ENCODE measurements at regions not wholly inside any gene's neighbourhood (a gene's known extent, or its start where the extent isn't known, plus 50 kb on each side); places are given as distances from the start of the nearest gene placed in this dataset.

GRCh38 chr10:112873541-112873940 lies 76.5 kb upstream of the TCF7L2 start:
- H3K4me1 ChIP-seq (ENCODE audit: control insufficient read depth in 1 of 2, insufficient read depth in 2 of 2, low read length in 2 of 2): peaks cover 12 to 19% of the 10 kb centered on the region in 2 donors
- Mint-ChIP-seq H3K9me3 (peaks cover 2 to 16% (median 9%) of the 10 kb centered on the region in 7 donors), H3K27me3 (ENCODE audit: low read depth in 3 of 3) (peaks cover 1 to 10% (median 4%) of the 10 kb centered on the region in 3 donors), H3K4me1 (peaks cover 20% of the 10 kb centered on the region), H3K4me3 (no peak overlapping the region), H3K36me3 (no peaks in the 10 kb centered on the region), H3K27ac (peak overlapping the region in 1 of 7 donors; percentile 10)
- peaks cover 0 to 6% of the 10 kb centered on the region in 2 donors for H3K9me3 ChIP-seq (replicated peaks in 1 of 2; ENCODE audit: control insufficient read depth in 1 of 2, insufficient read depth in 1 of 2, low read length in 2 of 2)
- H3K9ac ChIP-seq (ENCODE audit: insufficient read depth, low read length, poor library complexity, severe bottlenecking): no peak overlapping the region
- H4K20me1 ChIP-seq (ENCODE audit: insufficient read depth, low read length): no peaks in the 10 kb centered on the region
- TF ChIP-seq, protein P1, sequence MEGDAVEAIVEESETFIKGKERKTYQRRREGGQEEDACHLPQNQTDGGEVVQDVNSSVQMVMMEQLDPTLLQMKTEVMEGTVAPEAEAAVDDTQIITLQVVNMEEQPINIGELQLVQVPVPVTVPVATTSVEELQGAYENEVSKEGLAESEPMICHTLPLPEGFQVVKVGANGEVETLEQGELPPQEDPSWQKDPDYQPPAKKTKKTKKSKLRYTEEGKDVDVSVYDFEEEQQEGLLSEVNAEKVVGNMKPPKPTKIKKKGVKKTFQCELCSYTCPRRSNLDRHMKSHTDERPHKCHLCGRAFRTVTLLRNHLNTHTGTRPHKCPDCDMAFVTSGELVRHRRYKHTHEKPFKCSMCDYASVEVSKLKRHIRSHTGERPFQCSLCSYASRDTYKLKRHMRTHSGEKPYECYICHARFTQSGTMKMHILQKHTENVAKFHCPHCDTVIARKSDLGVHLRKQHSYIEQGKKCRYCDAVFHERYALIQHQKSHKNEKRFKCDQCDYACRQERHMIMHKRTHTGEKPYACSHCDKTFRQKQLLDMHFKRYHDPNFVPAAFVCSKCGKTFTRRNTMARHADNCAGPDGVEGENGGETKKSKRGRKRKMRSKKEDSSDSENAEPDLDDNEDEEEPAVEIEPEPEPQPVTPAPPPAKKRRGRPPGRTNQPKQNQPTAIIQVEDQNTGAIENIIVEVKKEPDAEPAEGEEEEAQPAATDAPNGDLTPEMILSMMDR (IDR thresholded peaks at IDR 0.05): no peak
- intact Hi-C loops (cut with micrococcal nuclease): no loop called here
- H3K79me2 ChIP-seq (ENCODE audit: insufficient read depth, low read length): no peaks in the 10 kb centered on the region
- DNase-seq: no peak
- H3K27ac ChIP-seq (ENCODE audit: low read depth in 1 of 2, low read length in 2 of 2): no peak overlapping the region
- H3K4me3 ChIP-seq (replicated peaks in 1 of 3; ENCODE audit: low read depth in 2 of 3, low read length in 3 of 3): no peak overlapping the region
- WGBS (ENCODE audit: insufficient coverage): no CpG with 5 or more reads among the region's 1 CpG
- H2AFZ ChIP-seq (ENCODE audit: insufficient read depth, low read depth, low read length, poor library complexity, severe bottlenecking): no peak overlapping the region
- no peaks in the 10 kb centered on the region for H3K36me3 ChIP-seq (replicated peaks in 1 of 2; ENCODE audit: control insufficient read depth in 1 of 2, insufficient read depth in 2 of 2, low read length in 2 of 2)
- no peaks in the 10 kb centered on the region for H3K27me3 ChIP-seq (ENCODE audit: control insufficient read depth in 2 of 2, insufficient read depth in 2 of 2, low read length in 2 of 2)
- H3K4me2 ChIP-seq (replicated peaks; ENCODE audit: extremely low read depth, low read length, poor library complexity, severe bottlenecking): no peak overlapping the region

DNA sequence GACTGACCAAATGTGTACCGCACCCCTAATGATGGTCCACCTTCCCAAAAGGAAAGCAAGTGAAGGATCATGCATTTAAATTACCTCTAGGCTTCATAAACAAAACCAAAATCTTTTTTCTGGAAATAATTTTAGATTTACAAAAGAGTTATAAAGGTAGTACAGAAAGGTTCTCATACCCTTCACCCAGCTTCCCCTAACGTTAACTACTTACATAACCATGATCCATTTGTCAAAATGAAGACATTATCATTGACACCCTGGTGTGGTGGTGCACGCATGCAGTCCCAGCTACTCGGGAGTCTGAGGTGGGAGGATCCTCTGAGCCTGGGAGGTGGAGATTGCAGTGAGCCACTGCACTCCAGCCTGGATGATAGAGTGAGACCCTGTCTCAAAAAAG lies 75.1 kb upstream of the TCF7L2 start:
- peaks cover 2 to 14% (median 9%) of the 10 kb centered on the region in 7 donors for H3K9me3 Mint-ChIP-seq
- H3K4me3 ChIP-seq (replicated peaks in 1 of 3; ENCODE audit: low read depth in 2 of 3, low read length in 3 of 3): no peak overlapping the region
- intact Hi-C loops (cut with micrococcal nuclease): loop anchor here in 1 of 2 donors (2.0 kb wide), 1 partner anchor 76 kb away; the partner anchor contains the start of gene TCF7L2
- H3K9ac ChIP-seq (ENCODE audit: insufficient read depth, low read length, poor library complexity, severe bottlenecking): no peak overlapping the region
- no peaks in the 10 kb centered on the region for H3K36me3 Mint-ChIP-seq
- WGBS (ENCODE audit: insufficient coverage): no CpG with 5 or more reads among the region's 4 CpGs
- no peak overlapping the region for H3K4me3 Mint-ChIP-seq
- H3K4me1 Mint-ChIP-seq: peaks cover 20% of the 10 kb centered on the region
- H3K27ac Mint-ChIP-seq: peak overlapping the region in 4 of 7 donors; percentile 15 to 83 (median 68)
- no peak overlapping the region for H2AFZ ChIP-seq (ENCODE audit: insufficient read depth, low read depth, low read length, poor library complexity, severe bottlenecking)
- no peaks in the 10 kb centered on the region for H3K79me2 ChIP-seq (ENCODE audit: insufficient read depth, low read length)
- peaks cover 12 to 19% of the 10 kb centered on the region in 2 donors for H3K4me1 ChIP-seq (ENCODE audit: control insufficient read depth in 1 of 2, insufficient read depth in 2 of 2, low read length in 2 of 2)
- H3K36me3 ChIP-seq (replicated peaks in 1 of 2; ENCODE audit: control insufficient read depth in 1 of 2, insufficient read depth in 2 of 2, low read length in 2 of 2): no peaks in the 10 kb centered on the region
- peaks cover 1 to 10% (median 4%) of the 10 kb centered on the region in 3 donors for H3K27me3 Mint-ChIP-seq (ENCODE audit: low read depth in 3 of 3)
- no peak for DNase-seq
- no peak overlapping the region for H3K4me2 ChIP-seq (replicated peaks; ENCODE audit: extremely low read depth, low read length, poor library complexity, severe bottlenecking)
- H3K9me3 ChIP-seq (replicated peaks in 1 of 2; ENCODE audit: control insufficient read depth in 1 of 2, insufficient read depth in 1 of 2, low read length in 2 of 2): peaks cover 0 to 6% of the 10 kb centered on the region in 2 donors
- H4K20me1 ChIP-seq (ENCODE audit: insufficient read depth, low read length): no peaks in the 10 kb centered on the region
- no peak overlapping the region for H3K27ac ChIP-seq (ENCODE audit: low read depth in 1 of 2, low read length in 2 of 2)
- no peaks in the 10 kb centered on the region for H3K27me3 ChIP-seq (ENCODE audit: control insufficient read depth in 2 of 2, insufficient read depth in 2 of 2, low read length in 2 of 2)
- TF ChIP-seq, protein P1 (IDR thresholded peaks at IDR 0.05): no peak
